Neural cell (in vitro differentiated cells): ENCODE measurements at regions not wholly inside any gene's neighbourhood (a gene's known extent, or its start where the extent isn't known, plus 50 kb on each side); places are given as distances from the start of the nearest gene placed in this dataset.

Experiments used
- CTCF ChIP-seq: fragments of 450-650 bp; IDR thresholded peaks from 2 replicates; pipeline ENCODE4 v1.5.1; 2014; ENCODE audit warnings: antibody characterized with exemption, mild to moderate bottlenecking, moderate library complexity; ENCODE audit not compliant: poor library complexity, severe bottlenecking
- EP300 ChIP-seq: fragments of 450-650 bp; conservative IDR thresholded peaks from 2 replicates; pipeline ENCODE4 v1.6.1; 2014; ENCODE audit warnings: antibody characterized with exemption, mild to moderate bottlenecking, moderate library complexity; ENCODE audit not compliant: poor library complexity, severe bottlenecking
- EZH2 ChIP-seq: fragments of 200-600, 300-800 bp; shearing (Covaris generic), sonication (generic); IDR thresholded peaks from 2 replicates; pipeline ENCODE4 v1.6.1; 2014; ENCODE audit warnings: antibody characterized with exemption, low read length, borderline replicate concordance, mild to moderate bottlenecking; ENCODE audit not compliant: insufficient read depth, poor library complexity, severe bottlenecking
- POLR2AphosphoS5 ChIP-seq: IDR thresholded peaks from 2 replicates; pipeline ENCODE4 v1.6.1; 2012
- RAD21 ChIP-seq: fragments of 450-650 bp; conservative IDR thresholded peaks from 2 replicates; pipeline ENCODE4 v1.6.1; 2014; ENCODE audit warnings: antibody characterized with exemption, mild to moderate bottlenecking, moderate library complexity
- REST ChIP-seq: IDR thresholded peaks from 2 replicates; pipeline ENCODE4 v1.6.1; 2012; ENCODE audit warnings: borderline replicate concordance
- SMC3 ChIP-seq: fragments of 450-650 bp; conservative IDR thresholded peaks from 2 replicates; pipeline ENCODE4 v1.6.1; 2014; ENCODE audit warnings: antibody characterized with exemption, mild to moderate bottlenecking, moderate library complexity; ENCODE audit not compliant: poor library complexity
- TAF1 ChIP-seq: IDR thresholded peaks from 2 replicates; pipeline ENCODE4 v1.6.1; 2012; ENCODE audit warnings: low read depth

GRCh38 chrX:149322316-149322715 is 182.8 kb downstream of the IDS start:
- TF ChIP-seq CTCF = no peak
- no peak for TF ChIP-seq POLR2AphosphoS5
- no peak for TF ChIP-seq RAD21
- TF ChIP-seq SMC3 = no peak
- no peak for TF ChIP-seq EZH2
- no peak for TF ChIP-seq REST
- TF ChIP-seq EP300 = no peak
- no peak for TF ChIP-seq TAF1
